Activated T-helper 1 cell treated with anti-CD3 and anti-CD28 coated beads, Interleukin-2, amount 50 U/mL, for 16 hours (primary cell): ENCODE measurements at regions not wholly inside any gene's neighbourhood (a gene's known extent, or its start where the extent isn't known, plus 50 kb on each side); places are given as distances from the start of the nearest gene placed in this dataset.

Experiments used
- DNase-seq, 2 donors: peaks; one replicate each; pipeline ENCODE4 v3.0.0-alpha.2; 2020; ENCODE audit warnings: low read depth in 1 of 2, low spot score in 1 of 2

DNA sequence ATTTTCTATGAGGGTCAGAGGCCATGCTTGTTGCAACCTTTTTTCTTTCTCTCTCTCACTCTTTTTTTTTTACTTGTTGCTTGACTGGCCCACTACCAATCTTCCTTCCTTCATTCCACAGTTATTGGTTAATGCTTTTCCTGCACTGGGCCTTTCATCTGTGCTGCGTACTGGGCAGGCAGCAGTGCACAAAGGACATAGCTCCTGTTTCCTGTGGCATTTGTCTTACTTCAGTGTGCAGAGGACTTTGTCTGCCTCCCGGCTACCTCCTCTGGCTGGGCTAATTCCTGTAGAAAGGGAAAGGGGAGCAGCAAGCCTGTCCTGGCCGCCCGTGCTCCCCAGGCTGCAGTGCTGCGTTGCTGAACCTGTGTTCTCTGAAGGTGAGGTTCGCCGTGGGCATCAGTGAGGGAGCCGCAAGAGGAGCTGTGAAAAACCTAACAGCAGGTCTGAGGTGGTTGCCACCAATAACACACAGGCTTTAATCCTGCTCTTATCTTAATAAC is 93.7 kb upstream of the RGMA start:
- DNase-seq = no peak

DNA sequence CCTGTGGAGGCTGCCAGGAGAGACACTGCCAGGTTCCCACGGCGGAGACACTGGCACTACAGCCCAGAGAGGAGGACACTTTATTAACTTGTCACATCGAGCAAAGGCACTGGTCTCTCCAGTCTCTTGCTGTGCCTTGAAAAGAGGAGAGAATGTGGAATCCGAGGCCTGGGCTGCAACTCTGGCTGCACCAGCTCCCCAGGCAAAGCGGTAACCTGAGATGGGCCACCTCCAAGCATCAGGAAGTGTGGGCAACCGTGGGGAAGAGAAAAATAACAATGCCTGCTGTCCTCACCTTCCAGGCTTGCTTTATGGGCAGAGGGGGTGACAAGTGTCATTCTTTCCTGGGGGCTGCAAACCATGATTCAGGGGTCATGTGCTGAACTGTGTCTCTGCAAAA is 91.6 kb upstream of the RGMA start:
- DNase-seq = no peak

GRCh38 chr15:93180128-93180527 is 91.1 kb upstream of the RGMA start:
- no peak for DNase-seq

- no peak for DNase-seq
These were observed 90.7 kb upstream of the RGMA start for GRCh38 chr15:93179700-93180102.

- DNase-seq = no peak
These were observed 90.1 kb upstream of the RGMA start for GRCh38 chr15:93179072-93179471.

GRCh38 chr15:93178371-93178770 is 89.4 kb upstream of the RGMA start:
- DNase-seq = no peak

DNA sequence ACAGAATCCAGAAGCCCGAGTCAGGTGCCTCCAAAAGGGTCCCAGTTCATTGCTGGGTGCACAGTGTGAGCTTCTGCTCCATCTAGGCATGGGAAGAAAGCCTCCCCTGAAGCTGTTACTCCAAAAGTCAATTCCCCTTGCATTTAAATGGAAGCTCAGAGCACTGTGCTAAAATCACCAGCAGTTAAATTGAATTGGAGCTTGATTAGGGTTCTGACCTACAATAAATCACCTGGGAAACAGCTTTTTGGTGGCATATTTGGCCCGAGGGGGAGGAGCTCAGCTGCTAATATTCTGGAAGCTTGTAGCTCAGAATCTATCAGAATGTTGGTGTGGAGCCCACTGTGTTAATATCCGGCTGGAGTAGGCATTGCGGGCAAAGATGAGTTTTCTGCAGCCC is 87.1 kb upstream of the RGMA start:
- no peak for DNase-seq

DNA sequence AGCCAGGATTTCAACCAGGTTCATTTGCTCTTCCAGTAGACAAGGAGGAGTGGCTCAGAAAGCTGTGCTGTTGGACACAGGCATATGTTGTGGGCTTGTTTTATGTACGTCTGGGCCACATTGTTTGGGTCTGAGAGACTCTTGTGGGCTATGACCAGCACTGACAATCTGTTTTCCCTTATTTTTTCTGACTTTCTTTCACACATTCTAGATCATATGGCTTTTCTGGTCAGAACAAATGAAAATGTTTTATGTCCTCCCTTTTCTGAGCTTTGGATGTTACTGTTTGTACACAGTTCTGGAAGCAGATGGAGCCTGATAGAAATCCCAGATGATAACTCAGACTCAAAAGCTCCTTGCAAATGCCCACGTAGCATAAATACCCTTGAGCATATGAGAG is 85.8 kb upstream of the RGMA start:
- DNase-seq = no peak

GRCh38 chr15:93173369-93173768 is 84.4 kb upstream of the RGMA start:
- DNase-seq = no peak

DNA sequence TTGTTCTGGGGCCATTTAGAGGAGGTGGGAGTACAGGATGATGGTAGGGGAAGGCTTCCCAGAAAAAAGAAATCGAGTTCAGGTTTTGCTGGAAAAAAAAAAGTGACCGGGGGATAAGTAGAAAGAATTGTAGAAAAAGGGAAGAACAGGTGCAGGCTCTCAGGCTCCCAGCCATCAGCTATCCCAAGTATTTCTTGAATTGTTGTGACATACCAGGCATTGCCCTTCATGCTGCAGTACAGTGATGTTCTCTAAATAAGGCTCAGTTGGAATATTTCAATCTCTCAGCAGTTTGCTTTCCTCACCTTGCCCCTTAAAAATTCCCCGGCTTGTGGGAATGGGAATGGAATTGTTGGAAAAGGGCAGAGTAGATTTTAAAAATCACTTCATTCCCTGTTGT is 82.5 kb upstream of the RGMA start:
- DNase-seq = no peak

DNA sequence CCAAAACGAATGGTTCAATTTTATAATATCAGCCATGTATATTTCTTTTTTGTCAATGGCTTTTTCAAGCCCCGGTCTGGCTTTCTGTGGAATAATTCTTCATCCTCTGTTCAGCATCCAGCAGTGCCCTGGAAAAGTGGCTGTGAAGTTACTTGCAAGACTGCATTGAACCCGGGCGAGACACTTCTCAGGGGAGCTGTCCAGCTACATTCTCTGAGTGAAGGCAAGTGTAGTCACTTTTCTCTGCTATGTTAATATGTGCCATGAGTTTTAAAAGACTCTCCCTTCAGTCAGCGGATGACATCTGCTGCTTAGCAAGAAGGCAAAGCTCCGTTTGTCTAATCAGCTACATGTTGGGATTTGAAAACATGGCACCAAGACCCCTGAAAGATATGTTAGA is 81.3 kb upstream of the RGMA start:
- no peak for DNase-seq

- DNase-seq = no peak
These were observed 79.9 kb upstream of the RGMA start for GRCh38 chr15:93168910-93169309.

GRCh38 chr15:93167291-93167690 is 78.3 kb upstream of the RGMA start:
- DNase-seq = no peak

DNA sequence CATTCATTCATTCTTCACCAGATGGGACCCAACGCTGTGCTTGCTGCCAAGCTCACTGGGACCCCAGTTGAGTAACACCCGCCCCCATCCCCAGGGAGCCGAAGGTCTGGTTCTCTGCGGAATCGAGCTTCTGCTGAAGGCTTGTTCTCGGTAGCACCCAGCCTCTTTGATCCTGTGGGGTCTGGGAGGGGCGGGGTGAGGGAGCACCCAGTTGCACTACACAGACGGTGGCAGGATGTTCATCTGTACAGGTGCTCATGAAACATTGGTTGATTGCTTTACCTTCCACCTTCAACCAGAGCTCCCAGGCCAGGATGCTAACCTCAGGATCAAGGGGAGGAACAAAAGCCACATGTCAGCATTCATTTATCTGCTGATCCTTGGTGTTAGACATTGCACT is 77.7 kb upstream of the RGMA start:
- DNase-seq = no peak

DNA sequence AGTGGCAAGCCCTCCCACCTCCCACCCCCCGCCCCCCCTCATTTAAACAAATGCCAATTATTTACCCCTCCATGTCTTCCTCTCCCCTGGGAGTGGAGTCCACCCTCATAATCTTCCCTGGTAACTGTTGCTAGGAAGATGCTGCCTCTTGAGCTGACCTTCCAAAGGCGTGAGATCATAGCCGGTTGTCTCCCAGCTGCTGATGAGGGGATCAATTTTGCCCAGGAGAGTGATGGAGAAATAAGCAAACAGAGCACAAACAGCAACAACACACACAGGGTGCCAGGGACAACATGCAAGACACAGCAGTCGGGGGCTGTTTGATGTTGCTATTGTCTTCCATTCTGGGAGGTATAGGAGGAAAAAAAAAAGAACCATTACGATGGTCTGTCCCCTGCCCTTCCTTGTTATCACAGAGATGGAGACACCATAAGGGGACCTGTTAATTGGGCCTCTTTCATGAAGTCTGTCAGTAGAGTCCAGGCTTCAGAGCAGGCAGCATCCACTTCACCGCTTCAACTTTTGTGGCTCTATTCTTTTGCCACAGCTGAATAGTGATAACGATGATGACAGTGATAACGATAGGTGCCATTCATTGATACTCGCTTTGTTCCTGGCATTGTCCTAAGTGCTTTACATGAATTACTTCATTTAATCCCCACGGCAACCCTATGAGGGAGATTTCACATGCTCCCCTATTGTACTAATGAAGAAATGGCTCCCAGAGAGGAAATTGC is 76.9 kb upstream of the RGMA start:
- no peak for DNase-seq

GRCh38 chr15:93164409-93164808 is 75.4 kb upstream of the RGMA start:
- DNase-seq = no peak

DNA sequence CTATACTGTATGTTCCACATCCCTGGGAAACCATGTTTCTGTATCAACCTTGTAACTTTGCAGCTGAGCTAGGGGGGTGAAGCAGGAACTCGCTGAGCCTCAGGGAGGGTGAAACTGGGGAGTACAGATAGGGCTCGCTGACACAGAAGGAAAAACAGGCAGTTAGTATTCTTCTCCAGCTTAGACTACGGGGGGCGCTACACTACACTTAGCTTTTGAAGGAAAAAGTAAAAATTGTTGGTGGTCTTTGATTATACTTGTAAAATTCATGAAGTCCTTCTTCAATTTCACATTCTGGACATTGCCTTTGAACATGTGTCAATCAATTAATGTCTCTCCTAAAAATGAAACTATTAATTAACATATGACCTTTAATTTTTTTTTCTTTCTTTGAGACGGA is 73.5 kb upstream of the RGMA start:
- no peak for DNase-seq

GRCh38 chr15:93159930-93160329 is 70.9 kb upstream of the RGMA start:
- DNase-seq = no peak

- no peak for DNase-seq
These were observed 69.3 kb upstream of the RGMA start for GRCh38 chr15:93158097-93158900.

DNA sequence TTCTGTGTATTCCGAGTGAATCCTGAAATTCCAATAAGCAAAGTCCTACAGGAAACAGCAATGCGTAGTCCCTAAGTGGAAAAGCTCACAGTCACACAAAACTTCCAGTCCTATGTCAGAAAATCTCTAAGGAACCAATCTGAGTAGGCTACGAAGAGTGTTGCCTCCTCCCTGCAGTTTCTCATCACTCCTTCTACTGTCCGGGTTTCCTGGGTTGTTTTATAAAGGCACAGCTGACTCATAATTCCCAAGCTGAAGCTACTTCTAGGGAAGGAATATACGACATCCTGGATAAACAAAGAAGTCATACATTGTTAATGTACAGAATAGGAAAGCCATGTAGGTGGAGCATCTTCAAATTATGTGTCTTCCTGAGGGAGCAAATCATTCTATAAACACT is 65.7 kb upstream of the RGMA start:
- no peak for DNase-seq

DNA sequence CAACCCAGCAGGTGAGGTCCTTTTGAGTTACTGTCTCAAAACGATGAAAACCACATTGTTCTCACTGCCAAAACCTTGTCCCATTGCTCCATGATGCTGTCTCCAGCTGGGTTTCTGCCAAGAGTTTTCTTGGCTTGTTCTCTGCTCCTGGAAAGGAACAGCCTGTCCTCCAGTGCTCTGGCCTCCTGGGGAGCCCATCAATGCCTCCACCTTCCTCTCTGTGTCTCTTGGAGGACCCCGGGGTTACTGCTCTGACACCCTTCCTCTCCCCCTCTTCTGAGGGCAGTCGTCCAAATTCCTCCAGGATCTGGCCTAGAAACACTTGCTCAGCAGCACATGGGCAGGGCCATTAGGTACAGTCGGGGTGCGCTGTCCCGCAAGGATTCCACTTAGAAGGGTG is 63.9 kb upstream of the RGMA start:
- DNase-seq = no peak

- DNase-seq = peak; percentile 11 to 21
These were observed 63.3 kb upstream of the RGMA start for GRCh38 chr15:93152360-93152759.
